ENCODE measurements at regions not wholly inside any gene's neighbourhood (a gene's known extent, or its start where the extent isn't known, plus 50 kb on each side); places are given as distances from the start of the nearest gene placed in this dataset.
"Not testable (repeated sequence)": the region's sequence is repeated elsewhere in the genome, so short reads cannot be mapped to it uniquely, and the experiment has no call there.

GRCh38 chr4:164529486-164529885 lies 224.4 kb upstream of the SMIM31 start:
- no peak for DNase-seq

- DNase-seq, result no peak
Measured at GRCh38 chr4:164531336-164531735, 222.6 kb upstream of the SMIM31 start.

GRCh38 chr4:164536814-164537213 lies 217.1 kb upstream of the SMIM31 start:
- no peak for DNase-seq

- DNase-seq, result no peak
Measured at GRCh38 chr4:164538097-164538496, 215.8 kb upstream of the SMIM31 start.

- DNase-seq, result no peak
Measured at GRCh38 chr4:164540987-164541386, 212.9 kb upstream of the SMIM31 start.

- DNase-seq, result no peak
Measured at GRCh38 chr4:164542431-164542830, 211.5 kb upstream of the SMIM31 start.

- no peak for DNase-seq
Measured at GRCh38 chr4:164550989-164551712, 202.8 kb upstream of the SMIM31 start.

- DNase-seq, result no peak
Measured at GRCh38 chr4:164551713-164552040, 202.3 kb upstream of the SMIM31 start.

- no peak for DNase-seq
Measured at GRCh38 chr4:164571593-164572390, 182.1 kb upstream of the SMIM31 start.

GRCh38 chr4:164572877-164573279 lies 181.1 kb upstream of the SMIM31 start:
- DNase-seq, result no peak

GRCh38 chr4:164575861-164576260 lies 178.1 kb upstream of the SMIM31 start:
- DNase-seq, result no peak

GRCh38 chr4:164579270-164579942 lies 174.5 kb upstream of the SMIM31 start:
- no peak for DNase-seq

- no peak for DNase-seq
Measured at GRCh38 chr4:164591666-164592065, 162.3 kb upstream of the SMIM31 start.

GRCh38 chr4:164595751-164596150 lies 158.2 kb upstream of the SMIM31 start:
- no peak for DNase-seq

GRCh38 chr4:164596318-164596878 lies 157.5 kb upstream of the SMIM31 start:
- no peak for DNase-seq

- no peak for DNase-seq
Measured at GRCh38 chr4:164596927-164597326, 157.0 kb upstream of the SMIM31 start.

GRCh38 chr4:164601653-164602052 lies 152.3 kb upstream of the SMIM31 start:
- no peak for DNase-seq

- DNase-seq, result not testable (repeated sequence)
Measured at GRCh38 chr4:164605791-164606190, 148.1 kb upstream of the SMIM31 start.

GRCh38 chr4:164606478-164606877 lies 147.5 kb upstream of the SMIM31 start:
- no peak for DNase-seq

- DNase-seq, result no peak
Measured at GRCh38 chr4:164613256-164613655, 140.7 kb upstream of the SMIM31 start.

GRCh38 chr4:164613792-164614191 lies 140.1 kb upstream of the SMIM31 start:
- DNase-seq, result no peak

- DNase-seq, result no peak
Measured at GRCh38 chr4:164614329-164614728, 139.6 kb upstream of the SMIM31 start.

GRCh38 chr4:164614999-164615398 lies 138.9 kb upstream of the SMIM31 start:
- no peak for DNase-seq

- no peak for DNase-seq
Measured at GRCh38 chr4:164615964-164616363, 138.0 kb upstream of the SMIM31 start.

Data from NCI-H1092 treated with DMSO at 0.1 percent for 48 hours (cell line).